ENCODE measurements at regions not wholly inside any gene's neighbourhood (a gene's known extent, or its start where the extent isn't known, plus 50 kb on each side); places are given as distances from the start of the nearest gene placed in this dataset.
"Not testable (repeated sequence)": the region's sequence is repeated elsewhere in the genome, so short reads cannot be mapped to it uniquely, and the experiment has no call there.

- no peak for DNase-seq
These were observed 301.0 kb upstream of the KCNN2 start for GRCh38 chr5:114060866-114061265.

- DNase-seq = no peak
These were observed 298.7 kb upstream of the KCNN2 start for GRCh38 chr5:114062932-114063867.

GRCh38 chr5:114065912-114066311 is 296.0 kb upstream of the KCNN2 start:
- no peak for DNase-seq

GRCh38 chr5:114070093-114070722 is 291.7 kb upstream of the KCNN2 start:
- DNase-seq = no peak

GRCh38 chr5:114089259-114089658 is 272.6 kb upstream of the KCNN2 start:
- no peak for DNase-seq

- no peak for DNase-seq
These were observed 264.3 kb upstream of the KCNN2 start for GRCh38 chr5:114097570-114097969.

GRCh38 chr5:114099161-114099560 is 262.7 kb upstream of the KCNN2 start:
- DNase-seq = no peak

- DNase-seq = peak; percentile 36
These were observed 260.7 kb upstream of the KCNN2 start for GRCh38 chr5:114101153-114101552.

GRCh38 chr5:114113604-114114003 is 248.3 kb upstream of the KCNN2 start:
- DNase-seq = no peak

- no peak for DNase-seq
These were observed 244.9 kb upstream of the KCNN2 start for GRCh38 chr5:114116981-114117380.

- no peak for DNase-seq
These were observed 243.4 kb upstream of the KCNN2 start for GRCh38 chr5:114118511-114118910.

GRCh38 chr5:114120166-114120565 is 241.7 kb upstream of the KCNN2 start:
- no peak for DNase-seq

- no peak for DNase-seq
These were observed 239.0 kb upstream of the KCNN2 start for GRCh38 chr5:114122852-114123251.

GRCh38 chr5:114123654-114124053 is 238.2 kb upstream of the KCNN2 start:
- DNase-seq = no peak

GRCh38 chr5:114146398-114146797 is 215.5 kb upstream of the KCNN2 start:
- no peak for DNase-seq

- no peak for DNase-seq
These were observed 213.6 kb upstream of the KCNN2 start for GRCh38 chr5:114148253-114148652.

GRCh38 chr5:114148728-114149127 is 213.1 kb upstream of the KCNN2 start:
- not testable (repeated sequence) for DNase-seq

GRCh38 chr5:114152656-114153360 is 209.1 kb upstream of the KCNN2 start:
- DNase-seq = no peak

- no peak for DNase-seq
These were observed 208.5 kb upstream of the KCNN2 start for GRCh38 chr5:114153392-114153791.

GRCh38 chr5:114153833-114154232 is 208.0 kb upstream of the KCNN2 start:
- no peak for DNase-seq

GRCh38 chr5:114166081-114166480 is 195.8 kb upstream of the KCNN2 start:
- no peak for DNase-seq

GRCh38 chr5:114174131-114174530 is 187.7 kb upstream of the KCNN2 start:
- no peak for DNase-seq

GRCh38 chr5:114174837-114175236 is 187.0 kb upstream of the KCNN2 start:
- DNase-seq = no peak

GRCh38 chr5:114176356-114176755 is 185.5 kb upstream of the KCNN2 start:
- DNase-seq = no peak

Data from activated CD4-positive, alpha-beta T cell treated with anti-CD3 and anti-CD28 coated beads, Interleukin-2, Interleukin-6, amounts not matched to agents 100 ng/mL and 50 ng/mL, durations not matched to agents 16 hours and 8 hours (primary cell).